ENCODE measurements at regions not wholly inside any gene's neighbourhood (a gene's known extent, or its start where the extent isn't known, plus 50 kb on each side); places are given as distances from the start of the nearest gene placed in this dataset.

DNA sequence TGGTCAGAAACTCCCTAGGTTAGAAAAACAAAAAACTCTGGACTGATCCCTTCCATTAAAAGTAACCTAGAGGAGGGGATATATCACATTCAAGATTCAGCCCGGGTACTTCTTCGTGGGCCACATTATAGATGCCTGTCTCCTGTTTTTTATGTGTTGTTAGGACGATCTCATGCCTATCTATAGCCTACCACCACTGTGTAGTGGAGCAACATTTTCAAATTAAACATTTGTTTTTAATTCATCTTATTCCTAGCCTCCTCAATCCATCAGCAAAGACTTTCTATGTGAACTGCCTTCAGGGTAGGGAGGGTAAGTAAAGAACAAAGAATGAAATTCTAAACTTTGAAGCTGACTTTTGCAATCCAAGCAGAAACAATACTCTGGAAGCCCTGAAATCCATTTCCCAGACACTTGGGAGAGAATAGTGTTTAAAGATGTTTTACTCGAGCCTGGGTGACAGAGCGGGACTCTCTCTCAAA, 379.4 kb downstream of the ANXA1 start:
- TF ChIP-seq, protein P1, sequence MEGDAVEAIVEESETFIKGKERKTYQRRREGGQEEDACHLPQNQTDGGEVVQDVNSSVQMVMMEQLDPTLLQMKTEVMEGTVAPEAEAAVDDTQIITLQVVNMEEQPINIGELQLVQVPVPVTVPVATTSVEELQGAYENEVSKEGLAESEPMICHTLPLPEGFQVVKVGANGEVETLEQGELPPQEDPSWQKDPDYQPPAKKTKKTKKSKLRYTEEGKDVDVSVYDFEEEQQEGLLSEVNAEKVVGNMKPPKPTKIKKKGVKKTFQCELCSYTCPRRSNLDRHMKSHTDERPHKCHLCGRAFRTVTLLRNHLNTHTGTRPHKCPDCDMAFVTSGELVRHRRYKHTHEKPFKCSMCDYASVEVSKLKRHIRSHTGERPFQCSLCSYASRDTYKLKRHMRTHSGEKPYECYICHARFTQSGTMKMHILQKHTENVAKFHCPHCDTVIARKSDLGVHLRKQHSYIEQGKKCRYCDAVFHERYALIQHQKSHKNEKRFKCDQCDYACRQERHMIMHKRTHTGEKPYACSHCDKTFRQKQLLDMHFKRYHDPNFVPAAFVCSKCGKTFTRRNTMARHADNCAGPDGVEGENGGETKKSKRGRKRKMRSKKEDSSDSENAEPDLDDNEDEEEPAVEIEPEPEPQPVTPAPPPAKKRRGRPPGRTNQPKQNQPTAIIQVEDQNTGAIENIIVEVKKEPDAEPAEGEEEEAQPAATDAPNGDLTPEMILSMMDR (IDR thresholded peaks at IDR 0.05): no peak
- TF ChIP-seq EZH2 (IDR thresholded peaks at IDR 0.05) (no peak), EZH2phosphoT487 (IDR thresholded peaks at IDR 0.05) (no peak)
